ENCODE measurements at regions not wholly inside any gene's neighbourhood (a gene's known extent, or its start where the extent isn't known, plus 50 kb on each side); places are given as distances from the start of the nearest gene placed in this dataset.

DNA sequence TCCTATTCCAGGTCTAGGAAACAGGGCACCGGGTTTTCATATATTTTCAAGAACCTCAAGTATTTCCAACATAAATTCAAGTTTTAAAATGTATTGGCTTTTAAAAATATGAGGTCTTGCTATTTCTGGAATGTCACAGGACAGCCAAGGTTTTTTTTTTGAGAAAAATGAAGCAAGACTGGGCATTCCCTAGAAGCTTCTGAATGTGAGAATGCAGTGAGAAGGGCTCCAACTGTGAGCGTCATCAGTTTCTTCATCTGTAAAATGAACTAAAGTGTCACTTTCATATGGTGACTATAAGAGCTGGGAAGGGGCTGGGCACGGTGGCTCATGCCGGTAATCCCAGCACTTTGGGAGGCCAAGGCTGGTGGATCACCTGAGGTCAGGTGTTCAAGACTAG, 455.8 kb upstream of the MAF start:
- DNase-seq (ENCODE audit: extremely low read depth, low read depth), result peak; percentile 8
- TF ChIP-seq CTCF (IDR thresholded peaks at IDR 0.05; ENCODE audit: low read depth, low read length), result no peak

DNA sequence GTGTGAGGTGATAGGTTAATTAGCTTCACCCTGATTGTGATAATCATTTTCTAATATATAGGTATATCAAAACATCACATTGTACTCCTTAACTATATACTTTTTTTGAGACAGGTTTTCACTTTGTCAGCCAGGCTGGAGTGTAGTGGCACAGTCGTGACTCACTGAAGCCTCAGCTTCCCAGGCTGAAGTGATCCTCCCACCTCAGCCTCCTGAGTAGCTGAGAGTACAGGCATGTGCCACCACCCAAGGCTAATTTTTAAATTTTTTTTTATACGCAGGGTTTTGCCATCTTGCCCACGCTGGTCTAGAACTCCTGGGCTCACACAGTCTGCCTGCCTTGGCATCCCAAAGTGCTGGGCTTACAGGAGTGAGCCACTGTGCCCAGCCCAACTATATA, 455.3 kb upstream of the MAF start:
- DNase-seq (ENCODE audit: extremely low read depth, low read depth), result no peak
- TF ChIP-seq CTCF (IDR thresholded peaks at IDR 0.05; ENCODE audit: low read depth, low read length), result no peak

- TF ChIP-seq CTCF (IDR thresholded peaks at IDR 0.05; ENCODE audit: low read depth, low read length), result no peak
- no peak for DNase-seq (ENCODE audit: extremely low read depth, low read depth)
Observed at GRCh38 chr16:80054647-80055046, 454.1 kb upstream of the MAF start.

DNA sequence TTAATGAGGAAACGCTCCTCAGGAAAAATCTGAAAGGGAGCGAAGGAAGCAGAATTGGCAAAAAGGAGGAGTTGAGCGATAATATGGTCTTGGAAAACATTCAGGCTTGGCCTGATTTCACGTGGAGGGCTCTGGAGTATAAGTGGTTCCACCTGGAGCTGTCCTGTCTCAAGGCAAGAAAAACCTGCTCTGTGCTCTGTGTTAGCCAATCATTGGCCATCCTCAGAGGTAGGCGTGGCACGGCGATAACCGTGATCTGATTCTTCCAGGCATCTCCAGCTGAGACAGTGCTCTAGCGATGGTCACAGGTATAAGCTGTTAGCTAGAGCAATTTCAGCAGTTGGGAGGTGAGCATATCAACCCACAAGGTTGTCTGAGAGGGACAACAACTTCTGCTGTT, 450.5 kb upstream of the MAF start:
- no peak for DNase-seq (ENCODE audit: extremely low read depth, low read depth)
- TF ChIP-seq CTCF (IDR thresholded peaks at IDR 0.05; ENCODE audit: low read depth, low read length), result no peak

GRCh38 chr16:80048250-80048649, 447.7 kb upstream of the MAF start:
- no peak for DNase-seq (ENCODE audit: extremely low read depth, low read depth)
- no peak for TF ChIP-seq CTCF (IDR thresholded peaks at IDR 0.05; ENCODE audit: low read depth, low read length)

DNA sequence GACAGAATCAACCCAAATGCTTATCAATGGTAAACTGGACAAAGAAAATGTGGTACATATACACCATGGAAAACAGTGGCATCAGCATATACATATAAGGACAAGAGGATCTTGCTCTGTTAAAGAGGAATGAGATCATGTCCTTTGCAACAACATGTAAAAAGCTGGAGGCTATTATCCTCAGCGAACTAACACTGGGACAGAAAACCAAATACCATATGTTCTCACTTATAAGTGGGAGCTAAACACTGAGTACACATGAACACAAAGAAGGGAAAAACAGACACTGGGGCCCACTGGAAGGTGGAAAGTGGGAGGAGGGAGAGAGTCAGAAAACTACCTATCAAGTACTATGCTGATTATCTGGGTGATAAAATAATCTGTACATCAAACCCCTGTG, 447.3 kb upstream of the MAF start:
- no peak for DNase-seq (ENCODE audit: extremely low read depth, low read depth)
- TF ChIP-seq CTCF (IDR thresholded peaks at IDR 0.05; ENCODE audit: low read depth, low read length), result no peak

GRCh38 chr16:80046848-80047247, 446.3 kb upstream of the MAF start:
- no peak for TF ChIP-seq CTCF (IDR thresholded peaks at IDR 0.05; ENCODE audit: low read depth, low read length)
- no peak for DNase-seq (ENCODE audit: extremely low read depth, low read depth)
